Parathyroid adenoma (tissue), 2 donors: ENCODE measurements at regions not wholly inside any gene's neighbourhood (a gene's known extent, or its start where the extent isn't known, plus 50 kb on each side); places are given as distances from the start of the nearest gene placed in this dataset.

Experiments used
- H2AFZ ChIP-seq: fragments of 300-600 bp; sonication (generic); one replicate; pipeline ENCODE4 v1.7.0; 2017; ENCODE audit warnings: antibody characterized with exemption, mild to moderate bottlenecking
- H3K27ac ChIP-seq: fragments of 300-600 bp; sonication (generic); one replicate; pipeline ENCODE4 v1.7.0; 2017
- H3K27me3 ChIP-seq: fragments of 300-600 bp; sonication (generic); one replicate; pipeline ENCODE4 v1.7.0; 2017; ENCODE audit warnings: low read length; ENCODE audit not compliant: control insufficient read depth, insufficient read depth
- H3K36me3 ChIP-seq: fragments of 300-600 bp; sonication (generic); one replicate; pipeline ENCODE4 v1.7.0; 2017; ENCODE audit warnings: low read length; ENCODE audit not compliant: control insufficient read depth, insufficient read depth
- H3K4me1 ChIP-seq: fragments of 300-600 bp; sonication (generic); one replicate; pipeline ENCODE4 v1.7.0; 2017; ENCODE audit warnings: control low read depth
- H3K4me2 ChIP-seq: fragments of 300-600 bp; sonication (generic); one replicate; pipeline ENCODE4 v1.7.0; 2017; ENCODE audit warnings: low read length
- H3K4me3 ChIP-seq: fragments of 300-600 bp; sonication (generic); one replicate; pipeline ENCODE4 v1.7.0; 2017; ENCODE audit warnings: low read depth, low read length
- H3K79me2 ChIP-seq: fragments of 300-600 bp; sonication (generic); one replicate; pipeline ENCODE4 v1.7.0; 2017; ENCODE audit warnings: control low read depth
- H3K9ac ChIP-seq: fragments of 300-600 bp; sonication (generic); one replicate; pipeline ENCODE4 v1.7.0; 2017; ENCODE audit warnings: mild to moderate bottlenecking
- H3K9me3 ChIP-seq: fragments of 300-600 bp; sonication (generic); one replicate; pipeline ENCODE4 v1.7.0; 2017; ENCODE audit warnings: low read length; ENCODE audit not compliant: control insufficient read depth
- TF ChIP-seq, protein P1 (sequence below): fragments of 300-600 bp; sonication (generic); IDR thresholded peaks from one replicate; pipeline ENCODE4 v1.7.0; 2017; ENCODE audit warnings: antibody characterized with exemption, mild to moderate bottlenecking
- donor health status: primary hyperparathyroidism.

GRCh38 chr18:41353777-41354528 lies 601.1 kb upstream of the PIK3C3 start:
- Histone ChIP-seq H3K27ac (no peak overlapping the region), H3K4me2 (no peak overlapping the region), H3K79me2 (no peaks in the 10 kb centered on the region), H3K4me3 (no peak overlapping the region), H3K27me3 (no peaks in the 10 kb centered on the region), H3K9me3 (no peaks in the 10 kb centered on the region), H2AFZ (no peak overlapping the region), H3K9ac (no peak overlapping the region), H3K36me3 (no peaks in the 10 kb centered on the region), H3K4me1 (no peaks in the 10 kb centered on the region)
- TF ChIP-seq, protein P1, sequence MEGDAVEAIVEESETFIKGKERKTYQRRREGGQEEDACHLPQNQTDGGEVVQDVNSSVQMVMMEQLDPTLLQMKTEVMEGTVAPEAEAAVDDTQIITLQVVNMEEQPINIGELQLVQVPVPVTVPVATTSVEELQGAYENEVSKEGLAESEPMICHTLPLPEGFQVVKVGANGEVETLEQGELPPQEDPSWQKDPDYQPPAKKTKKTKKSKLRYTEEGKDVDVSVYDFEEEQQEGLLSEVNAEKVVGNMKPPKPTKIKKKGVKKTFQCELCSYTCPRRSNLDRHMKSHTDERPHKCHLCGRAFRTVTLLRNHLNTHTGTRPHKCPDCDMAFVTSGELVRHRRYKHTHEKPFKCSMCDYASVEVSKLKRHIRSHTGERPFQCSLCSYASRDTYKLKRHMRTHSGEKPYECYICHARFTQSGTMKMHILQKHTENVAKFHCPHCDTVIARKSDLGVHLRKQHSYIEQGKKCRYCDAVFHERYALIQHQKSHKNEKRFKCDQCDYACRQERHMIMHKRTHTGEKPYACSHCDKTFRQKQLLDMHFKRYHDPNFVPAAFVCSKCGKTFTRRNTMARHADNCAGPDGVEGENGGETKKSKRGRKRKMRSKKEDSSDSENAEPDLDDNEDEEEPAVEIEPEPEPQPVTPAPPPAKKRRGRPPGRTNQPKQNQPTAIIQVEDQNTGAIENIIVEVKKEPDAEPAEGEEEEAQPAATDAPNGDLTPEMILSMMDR = no peak

DNA sequence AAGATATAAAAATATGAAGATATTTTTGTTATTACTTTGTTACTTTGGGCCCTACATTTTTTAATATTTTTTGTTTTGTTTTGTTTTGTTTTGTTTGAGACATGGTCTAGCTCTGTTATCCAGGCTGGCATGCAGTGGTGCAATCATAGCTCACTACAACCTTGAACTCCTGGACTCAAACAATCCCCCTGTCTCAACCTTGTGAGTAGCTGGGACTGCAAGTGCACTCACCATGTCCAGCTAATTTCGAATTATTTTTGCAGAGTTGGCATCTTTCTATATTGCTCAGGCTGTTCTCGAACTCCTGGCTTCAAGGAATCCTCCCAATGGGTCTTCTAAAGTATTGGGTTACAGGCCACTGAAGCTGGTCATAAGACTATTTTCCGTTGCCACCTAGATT lies 603.6 kb upstream of the PIK3C3 start:
- Histone ChIP-seq H3K9ac (no peak overlapping the region), H3K4me3 (no peak overlapping the region), H3K79me2 (no peaks in the 10 kb centered on the region), H3K36me3 (no peaks in the 10 kb centered on the region), H3K27me3 (no peaks in the 10 kb centered on the region), H3K4me2 (no peak overlapping the region), H3K4me1 (no peaks in the 10 kb centered on the region), H2AFZ (no peak overlapping the region), H3K9me3 (no peaks in the 10 kb centered on the region), H3K27ac (no peak overlapping the region)
- TF ChIP-seq, protein P1 = no peak

DNA sequence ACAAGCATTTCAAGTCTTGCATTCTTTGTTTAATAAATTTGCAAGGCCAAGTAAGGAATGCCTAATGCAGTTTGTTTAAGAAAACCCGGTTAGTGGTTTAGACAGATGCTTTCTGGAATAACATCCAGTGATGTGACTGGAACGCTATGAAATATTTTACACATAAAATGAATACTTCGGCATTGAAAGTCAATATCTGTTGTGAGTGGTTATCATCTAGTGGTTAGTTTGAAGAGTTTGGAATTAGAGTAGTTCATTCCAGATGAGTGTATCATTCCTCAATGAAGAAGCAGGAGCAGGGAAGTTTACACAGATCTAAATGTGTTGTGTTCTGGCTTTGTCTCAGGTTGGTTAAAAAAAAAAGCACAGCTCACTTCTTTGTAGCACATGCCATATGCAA lies 608.0 kb upstream of the PIK3C3 start:
- Histone ChIP-seq H3K27ac (no peak overlapping the region), H3K79me2 (no peaks in the 10 kb centered on the region)
- TF ChIP-seq, protein P1 = no peak

DNA sequence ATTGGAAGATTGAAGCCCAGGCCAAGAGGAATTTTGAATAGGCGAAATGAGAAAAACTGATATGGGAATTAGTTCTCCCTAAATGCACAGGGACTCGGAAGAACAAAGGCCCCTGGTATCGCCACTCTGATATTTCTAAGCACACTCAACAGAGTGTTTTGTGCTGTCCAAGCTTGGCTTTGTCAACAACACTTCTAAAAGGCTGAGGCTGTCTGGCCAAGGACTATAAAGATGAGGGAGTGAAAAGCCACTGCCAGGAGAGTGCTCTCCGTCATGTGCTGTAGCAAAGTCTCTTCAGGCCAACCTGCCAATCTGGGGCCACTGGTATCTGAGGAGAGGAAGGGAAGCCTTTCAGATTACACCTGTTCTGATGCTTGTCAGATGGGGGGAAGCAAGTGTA lies 611.2 kb upstream of the PIK3C3 start:
- H3K4me1 ChIP-seq = no peaks in the 10 kb centered on the region
- no peaks in the 10 kb centered on the region for H3K36me3 ChIP-seq
- no peak overlapping the region for H3K9ac ChIP-seq
- H2AFZ ChIP-seq = no peak overlapping the region
- no peaks in the 10 kb centered on the region for H3K27me3 ChIP-seq
- no peak overlapping the region for H3K4me3 ChIP-seq
- TF ChIP-seq, protein P1 = no peak
- no peaks in the 10 kb centered on the region for H3K9me3 ChIP-seq
- H3K79me2 ChIP-seq = no peaks in the 10 kb centered on the region
- no peak overlapping the region for H3K4me2 ChIP-seq
- no peak overlapping the region for H3K27ac ChIP-seq

More for the DNA sequence above, 608.0 kb upstream of the PIK3C3 start:
- H2AFZ ChIP-seq = no peak overlapping the region
- no peaks in the 10 kb centered on the region for H3K36me3 ChIP-seq
- no peak overlapping the region for H3K4me3 ChIP-seq
- H3K9ac ChIP-seq = no peak overlapping the region
- H3K4me2 ChIP-seq = no peak overlapping the region
- H3K4me1 ChIP-seq = no peaks in the 10 kb centered on the region
- H3K27me3 ChIP-seq = no peaks in the 10 kb centered on the region
- H3K9me3 ChIP-seq = no peaks in the 10 kb centered on the region

- H3K9me3 ChIP-seq = no peaks in the 10 kb centered on the region
- no peak overlapping the region for H3K4me3 ChIP-seq
- TF ChIP-seq, protein P1 = no peak
- no peak overlapping the region for H3K9ac ChIP-seq
- H2AFZ ChIP-seq = no peak overlapping the region
- H3K36me3 ChIP-seq = no peaks in the 10 kb centered on the region
- H3K4me2 ChIP-seq = no peak overlapping the region
- H3K27me3 ChIP-seq = no peaks in the 10 kb centered on the region
- H3K27ac ChIP-seq = no peak overlapping the region
- no peaks in the 10 kb centered on the region for H3K79me2 ChIP-seq
- H3K4me1 ChIP-seq = no peaks in the 10 kb centered on the region
These were observed 616.7 kb upstream of the PIK3C3 start for GRCh38 chr18:41338341-41338740.
